A673 (cell line): ENCODE measurements at regions not wholly inside any gene's neighbourhood (a gene's known extent, or its start where the extent isn't known, plus 50 kb on each side); places are given as distances from the start of the nearest gene placed in this dataset.

Source experiments
- CTCF ChIP-seq: fragments of 300-800, 200-600 bp; sonication (generic); conservative IDR thresholded peaks from 2 replicates; pipeline ENCODE4 v1.5.1; 2017; ENCODE audit warnings: low read depth, mild to moderate bottlenecking, antibody characterized with exemption, low read length, moderate library complexity, mixed read lengths
- EZH2 ChIP-seq: fragments of 200-600 bp; sonication (generic); IDR thresholded peaks from 2 replicates; pipeline ENCODE4 v1.6.1; 2017; ENCODE audit warnings: borderline replicate concordance, low read depth, mild to moderate bottlenecking, mixed read lengths, antibody characterized with exemption, low read length; ENCODE audit not compliant: poor library complexity, severe bottlenecking

- TF ChIP-seq CTCF (no peak), EZH2 (no peak)
Measured at GRCh38 chrX:33808636-33809035, 323.5 kb downstream of the FAM47A start.
